ENCODE measurements at regions not wholly inside any gene's neighbourhood (a gene's known extent, or its start where the extent isn't known, plus 50 kb on each side); places are given as distances from the start of the nearest gene placed in this dataset.

DNA sequence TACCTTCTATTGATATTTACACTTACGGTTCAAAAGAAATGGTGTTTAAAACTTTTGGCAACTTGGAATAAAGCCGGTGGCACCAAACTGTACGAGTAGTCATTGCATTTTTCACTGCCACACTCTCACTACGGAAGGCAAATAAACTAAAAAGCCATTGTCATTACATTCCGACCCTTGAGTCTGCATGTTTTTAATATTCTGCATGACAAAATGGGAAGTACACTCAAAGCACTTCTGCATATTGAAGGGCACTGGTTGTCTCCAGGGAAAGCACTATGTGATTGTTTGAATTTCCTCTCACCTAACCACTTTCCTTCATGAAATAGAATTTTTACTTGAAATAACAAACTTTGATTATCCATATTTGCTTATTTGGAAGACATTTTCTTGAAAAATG, 426.3 kb downstream of the CETN3 start:
- WGBS, 5 donors: 50 to 61% (median 54%) methylated on average over 5 of the region's 5 CpGs
- Histone ChIP-seq H3K27me3 (replicated peaks in 1 of 7) (no peaks in the 10 kb centered on the region), H3K4me3 (no peak overlapping the region), H3K27ac (no peak overlapping the region), H3K4me1 (no peaks in the 10 kb centered on the region), H3K9me3 (peaks cover 0 to 8% (median 0%) of the 10 kb centered on the region in 8 donors), H3K36me3 (no peaks in the 10 kb centered on the region)
- DNase-seq: no peak
- intact Hi-C loops (cut with DNase I; ENCODE audit: low total_unique reads): no loop called here
- no peak for TF ChIP-seq POLR2A (IDR thresholded peaks at IDR 0.05)
- TF ChIP-seq POLR2AphosphoS5 (IDR thresholded peaks at IDR 0.05): no peak
- TF ChIP-seq, protein P1, sequence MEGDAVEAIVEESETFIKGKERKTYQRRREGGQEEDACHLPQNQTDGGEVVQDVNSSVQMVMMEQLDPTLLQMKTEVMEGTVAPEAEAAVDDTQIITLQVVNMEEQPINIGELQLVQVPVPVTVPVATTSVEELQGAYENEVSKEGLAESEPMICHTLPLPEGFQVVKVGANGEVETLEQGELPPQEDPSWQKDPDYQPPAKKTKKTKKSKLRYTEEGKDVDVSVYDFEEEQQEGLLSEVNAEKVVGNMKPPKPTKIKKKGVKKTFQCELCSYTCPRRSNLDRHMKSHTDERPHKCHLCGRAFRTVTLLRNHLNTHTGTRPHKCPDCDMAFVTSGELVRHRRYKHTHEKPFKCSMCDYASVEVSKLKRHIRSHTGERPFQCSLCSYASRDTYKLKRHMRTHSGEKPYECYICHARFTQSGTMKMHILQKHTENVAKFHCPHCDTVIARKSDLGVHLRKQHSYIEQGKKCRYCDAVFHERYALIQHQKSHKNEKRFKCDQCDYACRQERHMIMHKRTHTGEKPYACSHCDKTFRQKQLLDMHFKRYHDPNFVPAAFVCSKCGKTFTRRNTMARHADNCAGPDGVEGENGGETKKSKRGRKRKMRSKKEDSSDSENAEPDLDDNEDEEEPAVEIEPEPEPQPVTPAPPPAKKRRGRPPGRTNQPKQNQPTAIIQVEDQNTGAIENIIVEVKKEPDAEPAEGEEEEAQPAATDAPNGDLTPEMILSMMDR (IDR thresholded peaks at IDR 0.05 in 8 of 11, conservative IDR thresholded peaks at IDR 0.05 in 3 of 11): no peak

GRCh38 chr5:89981878-89982773, 427.4 kb downstream of the CETN3 start:
- Histone ChIP-seq H3K36me3 (no peaks in the 10 kb centered on the region), H3K27me3 (replicated peaks in 1 of 7) (no peaks in the 10 kb centered on the region), H3K4me1 (no peaks in the 10 kb centered on the region), H3K9me3 (peaks cover 0 to 8% (median 0%) of the 10 kb centered on the region in 8 donors), H3K4me3 (no peak overlapping the region), H3K27ac (no peak overlapping the region)
- no peak for TF ChIP-seq POLR2AphosphoS5 (IDR thresholded peaks at IDR 0.05)
- TF ChIP-seq, protein P1 (IDR thresholded peaks at IDR 0.05 in 8 of 11, conservative IDR thresholded peaks at IDR 0.05 in 3 of 11): no peak
- no peak for TF ChIP-seq POLR2A (IDR thresholded peaks at IDR 0.05)
- 83 to 93% (median 90%) methylated on average over 6 of the region's 6 CpGs for WGBS, 5 donors
- no peak for DNase-seq
- intact Hi-C loops (cut with DNase I; ENCODE audit: low total_unique reads): no loop called here

- H3K9me3 ChIP-seq: peaks cover 0 to 1% (median 0%) of the 10 kb centered on the region in 8 donors
- 55 to 85% (median 75%) methylated on average over 2 of the region's 2 CpGs for WGBS, 5 donors
- H3K27ac ChIP-seq: no peak overlapping the region
- TF ChIP-seq, protein P1 (IDR thresholded peaks at IDR 0.05 in 8 of 11, conservative IDR thresholded peaks at IDR 0.05 in 3 of 11): no peak
- TF ChIP-seq POLR2AphosphoS5 (IDR thresholded peaks at IDR 0.05) (no peak), POLR2A (IDR thresholded peaks at IDR 0.05) (no peak)
- H3K4me1 ChIP-seq: no peaks in the 10 kb centered on the region
- H3K27me3 ChIP-seq (replicated peaks in 1 of 7): no peaks in the 10 kb centered on the region
- no peak overlapping the region for H3K4me3 ChIP-seq
- intact Hi-C loops (cut with DNase I; ENCODE audit: low total_unique reads): no loop called here
- H3K36me3 ChIP-seq: no peaks in the 10 kb centered on the region
- DNase-seq: no peak
These were observed 428.5 kb downstream of the CETN3 start for GRCh38 chr5:89981021-89981420.

- Histone ChIP-seq H3K9me3 (no peaks in the 10 kb centered on the region), H3K4me1 (no peaks in the 10 kb centered on the region), H3K36me3 (no peaks in the 10 kb centered on the region), H3K4me3 (no peak overlapping the region), H3K27ac (no peak overlapping the region), H3K27me3 (replicated peaks in 1 of 7) (no peaks in the 10 kb centered on the region)
- intact Hi-C loops (cut with DNase I; ENCODE audit: low total_unique reads): no loop called here
- TF ChIP-seq, protein P1 (IDR thresholded peaks at IDR 0.05 in 8 of 11, conservative IDR thresholded peaks at IDR 0.05 in 3 of 11): no peak
- TF ChIP-seq POLR2A (IDR thresholded peaks at IDR 0.05) (no peak), POLR2AphosphoS5 (IDR thresholded peaks at IDR 0.05) (no peak)
- WGBS, 5 donors: 77 to 96% (median 85%) methylated on average over 2 of the region's 2 CpGs
- DNase-seq: no peak
These were observed 436.0 kb downstream of the CETN3 start for GRCh38 chr5:89973516-89973915.

All from spleen (tissue), 11 donors.